KMS-11 (cell line): ENCODE measurements at regions not wholly inside any gene's neighbourhood (a gene's known extent, or its start where the extent isn't known, plus 50 kb on each side); places are given as distances from the start of the nearest gene placed in this dataset.

Source experiments
- H2AFZ ChIP-seq: fragments of 200-600 bp; sonication (generic); 2 replicates; pipeline ENCODE4 v1.6.1; 2016; ENCODE audit warnings: antibody characterized with exemption, mixed run types, low read depth
- H3K27ac ChIP-seq: fragments of 200-600 bp; sonication (generic); 2 replicates; pipeline ENCODE4 v1.6.1; 2016; ENCODE audit warnings: mild to moderate bottlenecking, mixed run types
- H3K27me3 ChIP-seq: fragments of 200-600 bp; sonication (generic); 2 replicates; pipeline ENCODE4 v1.6.1; 2017; ENCODE audit warnings: mild to moderate bottlenecking, low read depth, mixed run types, moderate library complexity; ENCODE audit not compliant: insufficient read depth
- H3K36me3 ChIP-seq: fragments of 200-600 bp; sonication (generic); 2 replicates; pipeline ENCODE4 v1.6.1; 2017; ENCODE audit warnings: mild to moderate bottlenecking, mixed run types; ENCODE audit not compliant: insufficient read depth
- H3K4me1 ChIP-seq: fragments of 200-600 bp; sonication (generic); 2 replicates; pipeline ENCODE4 v1.6.1; 2016; ENCODE audit warnings: mild to moderate bottlenecking, low read depth, mixed run types; ENCODE audit not compliant: poor library complexity, severe bottlenecking
- H3K4me2 ChIP-seq: fragments of 200-600 bp; sonication (generic); 2 replicates; pipeline ENCODE4 v1.7.0; 2016; ENCODE audit warnings: mild to moderate bottlenecking, mixed run types
- H3K4me3 ChIP-seq: fragments of 200-600 bp; sonication (generic); IDR thresholded peaks from 2 replicates; pipeline ENCODE4 v1.6.1; 2017; ENCODE audit warnings: low read depth, low read length, mixed read lengths; ENCODE audit not compliant: insufficient read depth
- H3K79me2 ChIP-seq: fragments of 200-600 bp; sonication (generic); 2 replicates; pipeline ENCODE4 v1.6.1; 2016; ENCODE audit warnings: low read depth, mixed run types; ENCODE audit not compliant: insufficient read depth
- H3K9ac ChIP-seq: fragments of 200-600 bp; sonication (generic); 2 replicates; pipeline ENCODE4 v1.6.1; 2016; ENCODE audit warnings: mild to moderate bottlenecking, mixed run types
- H4K20me1 ChIP-seq: fragments of 200-600 bp; sonication (generic); 2 replicates; pipeline ENCODE4 v1.6.1; 2016; ENCODE audit warnings: mild to moderate bottlenecking, mixed run types; ENCODE audit not compliant: insufficient read depth
- CTCF ChIP-seq: fragments of 200-600 bp; sonication (generic); conservative IDR thresholded peaks from 2 replicates; pipeline ENCODE4 v1.6.1; 2017; ENCODE audit warnings: low read depth, mild to moderate bottlenecking, antibody characterized with exemption, low read length, moderate library complexity, mixed read lengths

- Histone ChIP-seq H3K4me3 (no peak overlapping the region), H3K4me2 (no peak overlapping the region), H4K20me1 (no peaks in the 10 kb centered on the region), H3K9ac (no peak overlapping the region), H3K4me1 (no peaks in the 10 kb centered on the region), H3K27me3 (no peaks in the 10 kb centered on the region), H3K27ac (no peak overlapping the region), H3K79me2 (no peaks in the 10 kb centered on the region), H2AFZ (no peak overlapping the region), H3K36me3 (no peaks in the 10 kb centered on the region)
- TF ChIP-seq CTCF: no peak
Observed at GRCh38 chr14:98962118-98962517, 309.9 kb downstream of the BCL11B start.

GRCh38 chr14:98963610-98964009 lies 308.4 kb downstream of the BCL11B start:
- Histone ChIP-seq H3K36me3 (no peaks in the 10 kb centered on the region), H3K4me2 (no peak overlapping the region), H2AFZ (no peak overlapping the region), H4K20me1 (no peaks in the 10 kb centered on the region), H3K4me3 (no peak overlapping the region), H3K9ac (no peak overlapping the region), H3K27ac (no peak overlapping the region), H3K4me1 (no peaks in the 10 kb centered on the region), H3K79me2 (no peaks in the 10 kb centered on the region), H3K27me3 (no peaks in the 10 kb centered on the region)
- TF ChIP-seq CTCF: no peak

GRCh38 chr14:98964171-98964570 lies 307.8 kb downstream of the BCL11B start:
- no peaks in the 10 kb centered on the region for H4K20me1 ChIP-seq
- H3K27me3 ChIP-seq: no peaks in the 10 kb centered on the region
- H3K36me3 ChIP-seq: no peaks in the 10 kb centered on the region
- no peak overlapping the region for H3K9ac ChIP-seq
- no peak overlapping the region for H2AFZ ChIP-seq
- H3K4me1 ChIP-seq: no peaks in the 10 kb centered on the region
- H3K4me2 ChIP-seq: no peak overlapping the region
- no peak for TF ChIP-seq CTCF
- no peak overlapping the region for H3K27ac ChIP-seq
- no peak overlapping the region for H3K4me3 ChIP-seq
- H3K79me2 ChIP-seq: no peaks in the 10 kb centered on the region

- no peak overlapping the region for H2AFZ ChIP-seq
- H3K9ac ChIP-seq: no peak overlapping the region
- no peak for TF ChIP-seq CTCF
- no peaks in the 10 kb centered on the region for H3K79me2 ChIP-seq
- H3K4me1 ChIP-seq: no peaks in the 10 kb centered on the region
- H3K4me3 ChIP-seq: no peak overlapping the region
- no peak overlapping the region for H3K4me2 ChIP-seq
- H3K36me3 ChIP-seq: no peaks in the 10 kb centered on the region
- no peaks in the 10 kb centered on the region for H4K20me1 ChIP-seq
- H3K27ac ChIP-seq: no peak overlapping the region
- no peaks in the 10 kb centered on the region for H3K27me3 ChIP-seq
Observed at GRCh38 chr14:98965076-98965475, 306.9 kb downstream of the BCL11B start.

GRCh38 chr14:98966016-98966415 lies 306.0 kb downstream of the BCL11B start:
- Histone ChIP-seq H3K4me2 (no peak overlapping the region), H3K9ac (no peak overlapping the region), H2AFZ (no peak overlapping the region), H3K27ac (no peak overlapping the region), H3K4me3 (no peak overlapping the region), H3K36me3 (no peaks in the 10 kb centered on the region), H3K27me3 (no peaks in the 10 kb centered on the region), H3K79me2 (no peaks in the 10 kb centered on the region), H3K4me1 (no peaks in the 10 kb centered on the region), H4K20me1 (no peaks in the 10 kb centered on the region)
- no peak for TF ChIP-seq CTCF
